Endothelial cell of umbilical vein (primary cell): ENCODE measurements at regions not wholly inside any gene's neighbourhood (a gene's known extent, or its start where the extent isn't known, plus 50 kb on each side); places are given as distances from the start of the nearest gene placed in this dataset.

Experiments
- BruUV-seq: library from RNA; stranded (reverse); fragments of 400-500 nt; replicated peaks from 2 replicates; lab custom pipeline; 2021; lab: Mats Ljungman, UMichigan
- CTCF ChIA-PET: fragments of 300-600, 350-600 bp; sonication (Branson Sonifier 250); formaldehyde crosslinking; loops from one replicate; lab custom pipeline; 2021; ENCODE audit warnings: antibody characterized with exemption, inconsistent platforms; lab: Charles Lee
- POLR2A ChIA-PET: fragments of 300-600, 350-600 bp; sonication (Branson Sonifier 250); formaldehyde crosslinking; loops from one replicate; lab custom pipeline; 2021; ENCODE audit warnings: antibody characterized with exemption, inconsistent platforms; lab: Charles Lee
- DNase-seq: peaks from one replicate; pipeline ENCODE4 v3.0.0-alpha.2; 2011; ENCODE audit warnings: low read depth, low spot score
- FAIRE-seq: peaks from 2 replicates; lab custom pipeline; 2011; peaks lifted over from hg19 to GRCh38; lab: Jason Lieb, UNC
- H2AFZ ChIP-seq: 2 replicates; pipeline ENCODE4 v1.6.0; 2012; ENCODE audit warnings: low read depth, low read length, control low read depth, inconsistent platforms
- H3K27ac ChIP-seq: 2 replicates; pipeline ENCODE4 v1.5.1; 2011; ENCODE audit warnings: low read depth, mild to moderate bottlenecking, control low read depth, low read length, moderate library complexity; ENCODE audit not compliant: insufficient read depth
- H3K27me3 ChIP-seq, 2 experiments: 2 replicates each; pipeline versions ENCODE4 v1.6.0 to v1.6.1; 2011; ENCODE audit warnings: low read length in 2 of 2, mixed read lengths in 1 of 2; ENCODE audit not compliant: control insufficient read depth in 2 of 2, insufficient read depth in 2 of 2
- H3K36me3 ChIP-seq, 2 experiments: 2 replicates in 1 of 2; 3 replicates in 1 of 2; pipeline ENCODE4 v1.5.1; 2011; ENCODE audit warnings: low read length in 2 of 2, mild to moderate bottlenecking in 1 of 2, moderate library complexity in 1 of 2; ENCODE audit not compliant: control insufficient read depth in 2 of 2, insufficient read depth in 2 of 2; ENCODE audit errors: extremely low read depth in 1 of 2
- H3K4me1 ChIP-seq: 3 replicates; pipeline ENCODE4 v1.5.1; 2011; ENCODE audit warnings: mild to moderate bottlenecking, low read length; ENCODE audit not compliant: control insufficient read depth, insufficient read depth; ENCODE audit errors: extremely low read depth
- H3K4me2 ChIP-seq: 2 replicates; pipeline ENCODE4 v1.6.1; 2011; ENCODE audit warnings: low read length, control low read depth, mixed read lengths; ENCODE audit not compliant: insufficient read depth
- H3K4me3 ChIP-seq, 3 experiments: fragments of 200-600 bp in 1 of 3; sonication (generic), shearing (Covaris generic) in 1 of 3; replicated peaks in 1 of 3; 2 replicates each; pipeline ENCODE4 v1.5.1; 2011 to 2016; ENCODE audit warnings: control low read depth in 3 of 3, low read length in 3 of 3, mild to moderate bottlenecking in 2 of 3, inconsistent platforms in 1 of 3, low read depth in 1 of 3, moderate library complexity in 1 of 3; ENCODE audit not compliant: insufficient read depth in 1 of 3
- H3K79me2 ChIP-seq: 2 replicates; pipeline ENCODE4 v1.6.0; 2012; ENCODE audit warnings: low read length, inconsistent platforms; ENCODE audit not compliant: control insufficient read depth, insufficient read depth
- H3K9ac ChIP-seq: replicated peaks from 2 replicates; pipeline ENCODE3; 2011; ENCODE audit warnings: low read length, control low read depth; ENCODE audit not compliant: insufficient read depth; ENCODE audit errors: extremely low read depth
- H3K9me1 ChIP-seq: replicated peaks from 3 replicates; pipeline ENCODE4 v1.6.0; 2011; ENCODE audit warnings: mild to moderate bottlenecking, low read length; ENCODE audit not compliant: control insufficient read depth, insufficient read depth; ENCODE audit errors: extremely low read depth
- H3K9me3 ChIP-seq: replicated peaks from 2 replicates; pipeline ENCODE4 v1.5.1; 2012; ENCODE audit warnings: low read length, inconsistent platforms; ENCODE audit not compliant: control insufficient read depth, insufficient read depth
- H4K20me1 ChIP-seq: replicated peaks from 2 replicates; pipeline ENCODE3; 2011; ENCODE audit warnings: mild to moderate bottlenecking, low read length; ENCODE audit not compliant: control insufficient read depth, insufficient read depth; ENCODE audit errors: extremely low read depth
- EZH2 ChIP-seq: IDR thresholded peaks from 2 replicates; pipeline ENCODE4 v1.6.1; 2012; ENCODE audit warnings: borderline replicate concordance, low read depth, mild to moderate bottlenecking, moderate library complexity, low read length, inconsistent platforms; ENCODE audit not compliant: severe bottlenecking
- FOS ChIP-seq: IDR thresholded peaks from 2 replicates; pipeline ENCODE4 v1.6.1; 2011; ENCODE audit warnings: mild to moderate bottlenecking, low read length, moderate library complexity, borderline replicate concordance; ENCODE audit not compliant: insufficient read depth
- GATA2 ChIP-seq: IDR thresholded peaks from 2 replicates; pipeline ENCODE4 v1.7.0; 2011; ENCODE audit warnings: low read depth, mild to moderate bottlenecking, moderate library complexity, mixed read lengths, low read length; ENCODE audit not compliant: insufficient read length, insufficient read depth
- JUN ChIP-seq: IDR thresholded peaks from 2 replicates; pipeline ENCODE4 v1.6.1; 2011; ENCODE audit warnings: borderline replicate concordance, low read depth; ENCODE audit not compliant: insufficient read length, insufficient read depth
- MYC ChIP-seq: IDR thresholded peaks from one replicate; pipeline ENCODE4 v1.6.1; 2011; ENCODE audit warnings: mild to moderate bottlenecking, low read depth, low read length
- POLR2A ChIP-seq: IDR thresholded peaks from 2 replicates; pipeline ENCODE4 v1.6.1; 2012; ENCODE audit warnings: low read depth, mild to moderate bottlenecking, control low read depth, low read length
- POLR2AphosphoS5 ChIP-seq: IDR thresholded peaks from 2 replicates; pipeline ENCODE4 v1.6.1; 2012; ENCODE audit warnings: low read depth, mild to moderate bottlenecking, control low read depth, low read length, moderate library complexity; ENCODE audit not compliant: insufficient read depth
- dilution Hi-C: fragments of 300-500 bp; cut with MboI; formaldehyde crosslinking; loops from one replicate; pipeline ENCODE4 v1.15.0; 2019; ENCODE audit warnings: low sequenced_read_pairs; ENCODE audit not compliant: extremely low pct_ligation_motif_present
- intact Hi-C: fragments of 100-400 bp; cut with micrococcal nuclease; formaldehyde crosslinking; loops from one replicate; pipeline ENCODE4 v1.10.0; 2022
- TF ChIP-seq, protein P1 (sequence below): IDR thresholded peaks from 2 replicates; pipeline ENCODE4 v1.6.1; 2011; ENCODE audit not compliant: insufficient read depth, insufficient read length
- TF ChIP-seq, protein P2 (sequence below), 2 donors: IDR thresholded peaks; 1 replicate in 1 of 2; 2 replicates in 1 of 2; pipeline ENCODE4 v1.5.1; 2011; ENCODE audit warnings: low read length in 2 of 2, mild to moderate bottlenecking in 2 of 2, moderate library complexity in 2 of 2, control low read depth in 1 of 2, inconsistent platforms in 1 of 2, low read depth in 1 of 2; ENCODE audit not compliant: insufficient read depth in 1 of 2; ENCODE audit errors: extremely low read depth in 1 of 2

DNA sequence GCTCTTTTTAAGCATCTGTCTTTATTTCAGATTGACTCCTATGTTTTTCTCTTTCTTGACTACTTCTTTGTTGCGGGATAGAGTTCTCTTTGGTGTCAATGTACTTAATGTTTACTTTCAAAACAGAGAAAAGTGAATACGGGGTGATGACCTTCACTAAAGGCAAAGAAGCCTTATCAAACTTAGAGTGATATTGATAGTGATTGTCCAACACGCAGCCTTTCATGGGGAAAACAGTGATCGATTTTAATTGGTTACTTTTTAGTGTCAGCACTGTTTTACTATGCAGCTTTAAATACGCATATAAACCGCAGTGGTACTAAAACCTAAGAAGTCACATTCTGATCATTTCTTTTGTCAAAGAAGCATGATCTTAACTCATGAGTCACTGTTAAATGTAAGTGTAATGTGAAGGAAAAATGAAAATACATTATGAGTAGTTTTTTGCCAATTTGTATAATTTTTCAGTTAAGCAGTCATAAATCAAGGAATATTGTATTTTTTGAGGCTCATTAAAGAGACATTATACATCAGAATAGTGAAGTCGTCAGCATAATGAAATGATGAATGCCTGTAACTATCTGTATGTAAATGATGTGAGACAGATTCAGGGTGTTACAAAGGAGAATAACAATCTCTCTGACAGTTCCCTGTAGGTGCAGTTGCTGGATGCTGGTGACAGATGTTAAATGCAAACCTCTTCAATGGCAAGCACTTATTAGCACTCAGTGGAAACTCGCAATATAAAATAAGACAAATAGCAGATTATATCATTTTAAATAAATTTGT lies 2082.8 kb upstream of the TENM3 start:
- no TSS peak for BruUV-seq
- no peak overlapping the region for H3K27ac ChIP-seq
- CTCF ChIA-PET, result no interaction called here
- H2AFZ ChIP-seq, result no peak overlapping the region
- dilution Hi-C loops (no loop called here), intact Hi-C loops (no loop called here)
- DNase-seq, result no peak
- no peak overlapping the region for H3K4me3 ChIP-seq
- H4K20me1 ChIP-seq, result no peaks in the 10 kb centered on the region
- TF ChIP-seq FOS (no peak), MYC (no peak), EZH2 (no peak), GATA2 (no peak), POLR2AphosphoS5 (no peak), JUN (no peak), POLR2A (no peak)
- TF ChIP-seq, protein P1, sequence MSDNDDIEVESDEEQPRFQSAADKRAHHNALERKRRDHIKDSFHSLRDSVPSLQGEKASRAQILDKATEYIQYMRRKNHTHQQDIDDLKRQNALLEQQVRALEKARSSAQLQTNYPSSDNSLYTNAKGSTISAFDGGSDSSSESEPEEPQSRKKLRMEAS, result no peak
- TF ChIP-seq, protein P2, sequence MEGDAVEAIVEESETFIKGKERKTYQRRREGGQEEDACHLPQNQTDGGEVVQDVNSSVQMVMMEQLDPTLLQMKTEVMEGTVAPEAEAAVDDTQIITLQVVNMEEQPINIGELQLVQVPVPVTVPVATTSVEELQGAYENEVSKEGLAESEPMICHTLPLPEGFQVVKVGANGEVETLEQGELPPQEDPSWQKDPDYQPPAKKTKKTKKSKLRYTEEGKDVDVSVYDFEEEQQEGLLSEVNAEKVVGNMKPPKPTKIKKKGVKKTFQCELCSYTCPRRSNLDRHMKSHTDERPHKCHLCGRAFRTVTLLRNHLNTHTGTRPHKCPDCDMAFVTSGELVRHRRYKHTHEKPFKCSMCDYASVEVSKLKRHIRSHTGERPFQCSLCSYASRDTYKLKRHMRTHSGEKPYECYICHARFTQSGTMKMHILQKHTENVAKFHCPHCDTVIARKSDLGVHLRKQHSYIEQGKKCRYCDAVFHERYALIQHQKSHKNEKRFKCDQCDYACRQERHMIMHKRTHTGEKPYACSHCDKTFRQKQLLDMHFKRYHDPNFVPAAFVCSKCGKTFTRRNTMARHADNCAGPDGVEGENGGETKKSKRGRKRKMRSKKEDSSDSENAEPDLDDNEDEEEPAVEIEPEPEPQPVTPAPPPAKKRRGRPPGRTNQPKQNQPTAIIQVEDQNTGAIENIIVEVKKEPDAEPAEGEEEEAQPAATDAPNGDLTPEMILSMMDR (IDR thresholded peaks at IDR 0.05; ENCODE audit: extremely low read depth in 1 of 2, insufficient read depth in 1 of 2, low read depth in 1 of 2, low read length in 2 of 2), result no peak
- no peaks in the 10 kb centered on the region for H3K4me1 ChIP-seq
- no peak overlapping the region for H3K9ac ChIP-seq
- no peaks in the 10 kb centered on the region for H3K9me1 ChIP-seq
- H3K79me2 ChIP-seq, result no peaks in the 10 kb centered on the region
- no peak overlapping the region for H3K4me2 ChIP-seq
- POLR2A ChIA-PET, result interaction anchor here (0.7 kb wide), 1 partner anchor 919 kb away, joined by 6 read pairs; no protein-coding TSS in a partner anchor
- FAIRE-seq, result no peak
- H3K9me3 ChIP-seq, result peaks cover 4% of the 10 kb centered on the region
- no peaks in the 10 kb centered on the region for H3K27me3 ChIP-seq
- H3K36me3 ChIP-seq, result no peaks in the 10 kb centered on the region
